ENCODE measurements at regions not wholly inside any gene's neighbourhood (a gene's known extent, or its start where the extent isn't known, plus 50 kb on each side); places are given as distances from the start of the nearest gene placed in this dataset.

- no peak for DNase-seq (ENCODE audit: low read depth in 2 of 2)
- no peak overlapping the region for H3K4me3 ChIP-seq (replicated peaks in 1 of 2; ENCODE audit: low read depth in 2 of 2, low read length in 2 of 2)
- no peak for TF ChIP-seq CTCF (IDR thresholded peaks at IDR 0.05; ENCODE audit: low read depth, low read length)
Observed at GRCh38 chr6:81384921-81385320, 367.6 kb downstream of the TENT5A start.

GRCh38 chr6:81383472-81383871 is 369.0 kb downstream of the TENT5A start:
- DNase-seq (ENCODE audit: low read depth in 2 of 2): no peak
- no peak overlapping the region for H3K4me3 ChIP-seq (replicated peaks in 1 of 2; ENCODE audit: low read depth in 2 of 2, low read length in 2 of 2)
- no peak for TF ChIP-seq CTCF (IDR thresholded peaks at IDR 0.05; ENCODE audit: low read depth, low read length)

- H3K4me3 ChIP-seq (replicated peaks in 1 of 2; ENCODE audit: low read depth in 2 of 2, low read length in 2 of 2): no peak overlapping the region
- DNase-seq (ENCODE audit: low read depth in 2 of 2): no peak
- TF ChIP-seq CTCF (IDR thresholded peaks at IDR 0.05; ENCODE audit: low read depth, low read length): no peak
Observed at GRCh38 chr6:81382852-81383251, 369.6 kb downstream of the TENT5A start.

GRCh38 chr6:81381382-81381916 is 371.0 kb downstream of the TENT5A start:
- no peak for TF ChIP-seq CTCF (IDR thresholded peaks at IDR 0.05; ENCODE audit: low read depth, low read length)
- no peak for DNase-seq (ENCODE audit: low read depth in 2 of 2)
- H3K4me3 ChIP-seq (replicated peaks in 1 of 2; ENCODE audit: low read depth in 2 of 2, low read length in 2 of 2): no peak overlapping the region

GRCh38 chr6:81380718-81381338 is 371.7 kb downstream of the TENT5A start:
- no peak overlapping the region for H3K4me3 ChIP-seq (replicated peaks in 1 of 2; ENCODE audit: low read depth in 2 of 2, low read length in 2 of 2)
- TF ChIP-seq CTCF (IDR thresholded peaks at IDR 0.05; ENCODE audit: low read depth, low read length): no peak
- DNase-seq (ENCODE audit: low read depth in 2 of 2): no peak

DNA sequence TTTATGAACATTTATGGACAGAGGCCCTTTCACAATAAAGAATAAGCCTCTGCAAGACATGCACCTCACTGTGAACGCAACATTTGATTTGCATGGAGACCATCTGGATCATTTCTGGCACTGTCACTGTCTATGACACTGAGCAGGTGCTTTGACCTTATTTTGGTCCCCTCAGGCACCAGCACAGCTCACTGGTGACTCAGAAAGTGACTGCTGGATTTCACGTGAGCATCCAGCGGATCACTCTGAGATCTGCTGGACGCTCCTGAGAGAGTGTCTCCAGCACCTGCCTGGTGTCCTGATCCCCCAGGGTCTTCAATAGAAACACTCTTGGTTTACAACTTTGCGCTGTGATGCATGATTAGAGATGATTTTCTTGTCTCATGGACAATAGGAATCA is 375.7 kb downstream of the TENT5A start:
- no peak overlapping the region for H3K4me3 ChIP-seq (replicated peaks in 1 of 2; ENCODE audit: low read depth in 2 of 2, low read length in 2 of 2)
- TF ChIP-seq CTCF (IDR thresholded peaks at IDR 0.05; ENCODE audit: low read depth, low read length): no peak
- no peak for DNase-seq (ENCODE audit: low read depth in 2 of 2)

DNA sequence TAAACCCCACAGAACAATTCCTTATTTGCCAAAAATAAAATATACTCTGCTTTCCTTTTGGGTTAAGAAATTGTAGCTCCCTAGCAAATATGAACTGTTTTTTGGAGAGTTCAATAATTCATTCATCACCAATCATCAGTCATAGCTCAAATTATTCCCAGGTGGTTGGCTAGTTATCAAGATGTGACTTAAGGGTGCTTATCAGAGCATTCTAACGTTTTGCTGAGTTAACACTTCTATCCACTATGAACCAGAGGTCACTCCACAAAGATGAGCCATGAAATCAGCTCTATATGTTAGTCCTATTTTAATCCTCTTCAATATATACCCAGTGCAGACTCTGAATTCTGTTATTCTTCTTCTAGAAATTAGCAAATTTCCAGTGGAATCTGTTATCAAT is 379.1 kb downstream of the TENT5A start:
- DNase-seq (ENCODE audit: low read depth in 2 of 2): no peak
- no peak overlapping the region for H3K4me3 ChIP-seq (replicated peaks in 1 of 2; ENCODE audit: low read depth in 2 of 2, low read length in 2 of 2)
- TF ChIP-seq CTCF (IDR thresholded peaks at IDR 0.05; ENCODE audit: low read depth, low read length): no peak

Measured in cardiac fibroblast (primary cell).